ENCODE measurements at regions not wholly inside any gene's neighbourhood (a gene's known extent, or its start where the extent isn't known, plus 50 kb on each side); places are given as distances from the start of the nearest gene placed in this dataset.
"Not testable (repeated sequence)": the region's sequence is repeated elsewhere in the genome, so short reads cannot be mapped to it uniquely, and the experiment has no call there.

DNA sequence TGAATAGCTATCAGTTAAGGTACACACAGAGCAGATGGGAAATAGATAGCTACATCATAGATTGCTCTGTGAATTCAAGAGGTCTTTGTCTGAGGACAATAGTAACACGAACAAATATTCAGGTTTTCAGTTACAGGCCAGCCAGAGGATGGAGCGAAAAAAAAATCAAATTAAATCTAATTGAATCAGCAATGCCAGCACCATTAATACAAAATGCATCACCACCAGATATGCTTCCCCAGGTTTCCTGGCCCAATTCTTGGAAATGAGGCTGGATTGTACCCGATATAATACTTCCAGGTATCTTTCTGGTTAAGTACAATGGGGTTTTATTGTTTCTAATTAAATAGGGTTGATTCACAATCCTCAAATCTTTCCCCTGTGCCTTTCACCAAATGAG lies 975.8 kb upstream of the AUTS2 start:
- DNase-seq = no peak
- H3K27me3 Mint-ChIP-seq (ENCODE audit: low read depth) = no peaks in the 10 kb centered on the region
- H3K36me3 Mint-ChIP-seq (ENCODE audit: insufficient read depth in 2 of 2) = no peaks in the 10 kb centered on the region
- H3K4me1 Mint-ChIP-seq (ENCODE audit: low read depth) = no peaks in the 10 kb centered on the region
- no peak overlapping the region for H3K27ac Mint-ChIP-seq
- H3K9me3 Mint-ChIP-seq = peaks cover 3 to 14% of the 10 kb centered on the region in 2 donors
- ATAC-seq (replicated peaks in 1 of 2) = no peak
- H3K4me3 Mint-ChIP-seq = no peak overlapping the region

DNA sequence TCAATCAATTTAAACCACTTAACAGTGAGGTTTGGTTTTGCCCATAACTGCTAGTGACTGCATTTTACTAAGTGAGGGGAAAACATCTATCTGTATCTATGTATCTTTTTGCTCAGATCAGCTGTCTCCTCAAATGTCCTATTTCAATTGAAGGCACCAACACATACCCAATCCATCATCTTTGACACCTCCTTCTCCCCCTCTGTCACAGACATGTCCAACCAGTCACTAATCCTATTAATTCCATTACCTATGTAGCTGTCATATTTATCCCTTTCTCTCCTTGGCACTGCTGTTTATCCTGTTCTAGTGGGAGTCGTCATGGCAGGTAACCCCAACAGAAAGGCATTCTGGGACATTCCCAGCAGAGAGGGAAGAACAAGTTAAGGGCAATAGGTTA lies 975.2 kb upstream of the AUTS2 start:
- no peak overlapping the region for H3K27ac Mint-ChIP-seq
- H3K4me1 Mint-ChIP-seq (ENCODE audit: low read depth) = no peaks in the 10 kb centered on the region
- H3K4me3 Mint-ChIP-seq = no peak overlapping the region
- H3K36me3 Mint-ChIP-seq (ENCODE audit: insufficient read depth in 2 of 2) = no peaks in the 10 kb centered on the region
- peaks cover 3 to 10% of the 10 kb centered on the region in 2 donors for H3K9me3 Mint-ChIP-seq
- no peaks in the 10 kb centered on the region for H3K27me3 Mint-ChIP-seq (ENCODE audit: low read depth)
- DNase-seq (no peak), ATAC-seq (replicated peaks in 1 of 2) (no peak)

- Mint-ChIP-seq H3K9me3 (peaks cover 10 to 18% of the 10 kb centered on the region in 2 donors), H3K27ac (no peak overlapping the region), H3K27me3 (ENCODE audit: low read depth) (no peaks in the 10 kb centered on the region), H3K4me3 (no peak overlapping the region), H3K36me3 (ENCODE audit: insufficient read depth in 2 of 2) (no peaks in the 10 kb centered on the region), H3K4me1 (ENCODE audit: low read depth) (no peaks in the 10 kb centered on the region)
- no peak for ATAC-seq (replicated peaks in 1 of 2)
- no peak for DNase-seq
These were observed 970.9 kb upstream of the AUTS2 start for GRCh38 chr7:68627247-68627864.

- not testable (repeated sequence) for DNase-seq; H3K4me3 Mint-ChIP-seq; H3K4me1 Mint-ChIP-seq (ENCODE audit: low read depth); ATAC-seq (replicated peaks in 1 of 2); H3K36me3 Mint-ChIP-seq (ENCODE audit: insufficient read depth in 2 of 2); H3K27me3 Mint-ChIP-seq (ENCODE audit: low read depth); H3K27ac Mint-ChIP-seq
- peaks cover 11 to 19% of the 10 kb centered on the region in 2 donors for H3K9me3 Mint-ChIP-seq
These were observed 967.4 kb upstream of the AUTS2 start for GRCh38 chr7:68630914-68631313.

- Mint-ChIP-seq H3K4me3 (no peak overlapping the region), H3K27me3 (ENCODE audit: low read depth) (no peaks in the 10 kb centered on the region), H3K4me1 (ENCODE audit: low read depth) (no peaks in the 10 kb centered on the region), H3K27ac (no peak overlapping the region), H3K9me3 (peaks cover 3 to 4% of the 10 kb centered on the region in 2 donors), H3K36me3 (ENCODE audit: insufficient read depth in 2 of 2) (peaks cover under 1 to 3% of the 10 kb centered on the region in 2 donors)
- DNase-seq (no peak), ATAC-seq (replicated peaks in 1 of 2) (no peak)
These were observed 958.2 kb upstream of the AUTS2 start for GRCh38 chr7:68640103-68640502.

DNA sequence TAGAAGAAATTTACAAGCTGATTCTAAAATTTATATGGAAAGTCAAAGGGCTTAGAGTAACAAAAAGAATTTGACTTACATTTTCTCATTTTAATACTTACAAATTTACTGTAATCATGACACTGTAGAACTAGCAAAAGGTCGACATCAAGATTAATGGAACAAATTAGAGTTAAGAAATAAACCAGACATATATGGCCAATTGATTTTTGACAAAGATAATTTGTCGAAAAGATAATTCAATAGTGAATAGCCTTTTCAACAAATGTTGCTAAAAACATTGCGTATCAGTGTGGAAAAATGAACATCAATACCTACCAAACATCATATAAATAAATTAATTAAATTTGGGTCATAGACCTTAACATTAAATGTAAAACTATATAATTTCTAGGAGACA lies 955.5 kb upstream of the AUTS2 start:
- H3K27me3 Mint-ChIP-seq (ENCODE audit: low read depth) = no peaks in the 10 kb centered on the region
- H3K27ac Mint-ChIP-seq = no peak overlapping the region
- H3K9me3 Mint-ChIP-seq = peaks cover 4 to 6% of the 10 kb centered on the region in 2 donors
- ATAC-seq (replicated peaks in 1 of 2) = no peak
- DNase-seq = no peak
- H3K4me3 Mint-ChIP-seq = no peak overlapping the region
- no peaks in the 10 kb centered on the region for H3K4me1 Mint-ChIP-seq (ENCODE audit: low read depth)
- H3K36me3 Mint-ChIP-seq (ENCODE audit: insufficient read depth in 2 of 2) = peaks cover 0 to 3% of the 10 kb centered on the region in 2 donors

DNA sequence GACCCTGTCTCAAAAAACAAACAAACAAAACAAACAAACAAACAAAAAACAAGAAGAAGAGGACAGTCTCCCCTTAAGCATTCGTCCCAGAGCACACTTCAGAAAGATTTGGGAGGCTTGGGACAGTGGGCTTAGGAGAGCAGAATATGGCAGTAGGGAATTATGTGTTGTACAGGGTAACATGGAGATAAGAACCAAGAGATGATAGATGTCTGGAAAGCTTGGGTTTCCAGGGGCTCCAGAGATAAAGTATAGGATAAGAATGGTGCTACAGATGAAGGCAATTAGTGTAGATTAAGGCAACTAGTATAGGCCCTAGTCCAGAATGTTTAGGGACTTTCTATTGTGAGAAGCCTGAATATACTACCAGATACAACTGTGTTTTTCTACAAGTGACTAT lies 934.9 kb upstream of the AUTS2 start:
- no peaks in the 10 kb centered on the region for H3K36me3 Mint-ChIP-seq (ENCODE audit: insufficient read depth in 2 of 2)
- no peak overlapping the region for H3K27ac Mint-ChIP-seq
- H3K4me3 Mint-ChIP-seq = no peak overlapping the region
- no peaks in the 10 kb centered on the region for H3K4me1 Mint-ChIP-seq (ENCODE audit: low read depth)
- no peak for ATAC-seq (replicated peaks in 1 of 2)
- DNase-seq = no peak
- peaks cover 8 to 11% of the 10 kb centered on the region in 2 donors for H3K9me3 Mint-ChIP-seq
- no peaks in the 10 kb centered on the region for H3K27me3 Mint-ChIP-seq (ENCODE audit: low read depth)

DNA sequence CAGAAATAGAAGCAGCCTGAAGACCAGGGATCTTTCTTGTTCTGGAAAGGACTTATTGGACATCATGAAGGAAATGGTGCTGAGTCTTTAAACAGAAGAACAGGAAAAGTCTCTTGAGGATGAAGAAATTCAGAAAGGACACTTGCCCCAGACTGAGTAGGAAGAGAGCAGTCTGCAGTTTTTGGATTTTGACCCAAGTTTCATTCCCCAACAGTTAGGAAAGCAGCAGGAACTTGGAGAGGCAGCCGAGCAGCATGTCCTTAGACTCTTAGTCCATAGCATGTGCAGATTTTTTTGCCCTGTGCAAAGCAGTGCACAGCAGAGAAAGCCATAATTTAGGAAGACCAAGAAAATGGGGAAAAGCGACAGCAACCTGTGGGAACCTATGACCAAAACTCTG lies 927.2 kb upstream of the AUTS2 start:
- no peak for DNase-seq
- H3K27ac Mint-ChIP-seq = no peak overlapping the region
- no peak overlapping the region for H3K4me3 Mint-ChIP-seq
- H3K27me3 Mint-ChIP-seq (ENCODE audit: low read depth) = no peaks in the 10 kb centered on the region
- peaks cover 17% of the 10 kb centered on the region in 2 donors for H3K9me3 Mint-ChIP-seq
- H3K36me3 Mint-ChIP-seq (ENCODE audit: insufficient read depth in 2 of 2) = peaks cover 3 to 4% of the 10 kb centered on the region in 2 donors
- ATAC-seq (replicated peaks in 1 of 2) = no peak
- H3K4me1 Mint-ChIP-seq (ENCODE audit: low read depth) = no peaks in the 10 kb centered on the region

- Mint-ChIP-seq H3K4me3 (no peak overlapping the region), H3K36me3 (ENCODE audit: insufficient read depth in 2 of 2) (peaks cover 3 to 4% of the 10 kb centered on the region in 2 donors), H3K27ac (no peak overlapping the region), H3K4me1 (ENCODE audit: low read depth) (no peaks in the 10 kb centered on the region), H3K9me3 (peaks cover 15 to 17% of the 10 kb centered on the region in 2 donors), H3K27me3 (ENCODE audit: low read depth) (no peaks in the 10 kb centered on the region)
- DNase-seq (no peak), ATAC-seq (replicated peaks in 1 of 2) (no peak)
These were observed 926.6 kb upstream of the AUTS2 start for GRCh38 chr7:68671671-68672070.

GRCh38 chr7:68674826-68675225 lies 923.4 kb upstream of the AUTS2 start:
- no peak for ATAC-seq (replicated peaks in 1 of 2)
- peaks cover 4 to 6% of the 10 kb centered on the region in 2 donors for H3K36me3 Mint-ChIP-seq (ENCODE audit: insufficient read depth in 2 of 2)
- H3K27ac Mint-ChIP-seq = no peak overlapping the region
- H3K27me3 Mint-ChIP-seq (ENCODE audit: low read depth) = no peaks in the 10 kb centered on the region
- H3K4me1 Mint-ChIP-seq (ENCODE audit: low read depth) = no peaks in the 10 kb centered on the region
- H3K4me3 Mint-ChIP-seq = no peak overlapping the region
- peaks cover 15 to 23% of the 10 kb centered on the region in 2 donors for H3K9me3 Mint-ChIP-seq
- no peak for DNase-seq

DNA sequence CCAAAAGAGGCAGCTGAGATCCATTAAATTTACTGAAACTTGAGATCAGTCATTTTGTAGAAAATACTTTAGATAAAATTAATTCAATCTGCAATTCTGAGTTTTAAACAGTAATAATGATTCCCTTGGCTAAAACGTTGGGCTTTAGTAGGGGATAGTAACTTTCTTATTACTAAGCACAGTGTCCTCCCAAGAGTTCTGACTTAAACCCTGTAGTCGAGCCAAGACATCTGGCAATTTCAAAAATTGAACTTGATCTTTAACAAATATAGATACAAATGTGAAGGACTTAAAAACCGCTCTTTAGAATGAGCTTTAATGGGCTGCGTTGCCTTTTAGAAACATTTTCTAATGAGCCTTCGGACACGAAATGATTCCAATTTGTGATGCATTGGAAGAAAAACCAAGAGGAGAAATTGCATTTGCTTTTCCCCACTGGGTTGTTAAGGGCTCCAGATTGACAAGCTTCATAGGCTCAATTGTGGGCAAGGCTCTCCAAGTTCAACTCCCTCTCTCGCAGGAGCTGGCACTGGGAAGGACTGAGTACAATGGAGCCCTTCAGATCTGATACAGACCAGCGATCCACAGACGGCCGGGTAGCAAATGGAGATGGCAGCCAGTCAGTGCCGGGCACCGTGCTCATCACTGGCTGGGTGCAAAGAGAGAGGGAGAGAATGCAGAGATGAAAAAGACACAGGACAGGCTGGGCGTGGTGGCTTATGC lies 921.3 kb upstream of the AUTS2 start:
- no peak overlapping the region for H3K27ac Mint-ChIP-seq
- ATAC-seq (replicated peaks in 1 of 2) = no peak
- peaks cover 7 to 16% of the 10 kb centered on the region in 2 donors for H3K9me3 Mint-ChIP-seq
- H3K4me3 Mint-ChIP-seq = no peak overlapping the region
- no peak for DNase-seq
- no peaks in the 10 kb centered on the region for H3K27me3 Mint-ChIP-seq (ENCODE audit: low read depth)
- H3K36me3 Mint-ChIP-seq (ENCODE audit: insufficient read depth in 2 of 2) = peaks cover 0 to 7% of the 10 kb centered on the region in 2 donors
- H3K4me1 Mint-ChIP-seq (ENCODE audit: low read depth) = no peaks in the 10 kb centered on the region

GRCh38 chr7:68678196-68678595 lies 920.1 kb upstream of the AUTS2 start:
- no peak overlapping the region for H3K27ac Mint-ChIP-seq
- peaks cover 7 to 16% of the 10 kb centered on the region in 2 donors for H3K9me3 Mint-ChIP-seq

GRCh38 chr7:68679459-68680234 lies 918.6 kb upstream of the AUTS2 start:
- ATAC-seq (replicated peaks in 1 of 2) (no peak), DNase-seq (no peak)
- Mint-ChIP-seq H3K36me3 (ENCODE audit: insufficient read depth in 2 of 2) (peaks cover 0 to 7% of the 10 kb centered on the region in 2 donors), H3K9me3 (peaks cover 4 to 15% of the 10 kb centered on the region in 2 donors), H3K27ac (no peak overlapping the region), H3K4me1 (ENCODE audit: low read depth) (no peaks in the 10 kb centered on the region), H3K27me3 (ENCODE audit: low read depth) (no peaks in the 10 kb centered on the region), H3K4me3 (no peak overlapping the region)

More at GRCh38 chr7:68678196-68678595, 920.1 kb upstream of the AUTS2 start:
- Mint-ChIP-seq H3K4me3 (no peak overlapping the region), H3K36me3 (ENCODE audit: insufficient read depth in 2 of 2) (peaks cover 0 to 7% of the 10 kb centered on the region in 2 donors), H3K27me3 (ENCODE audit: low read depth) (no peaks in the 10 kb centered on the region), H3K4me1 (ENCODE audit: low read depth) (no peaks in the 10 kb centered on the region)
- no peak for DNase-seq
- no peak for ATAC-seq (replicated peaks in 1 of 2)

Data from activated T-cell treated with anti-CD3 and anti-CD28 coated beads, Interleukin-2, amount 50 U/mL, for 72 hours (primary cell).